ENCODE measurements at regions not wholly inside any gene's neighbourhood (a gene's known extent, or its start where the extent isn't known, plus 50 kb on each side); places are given as distances from the start of the nearest gene placed in this dataset.

DNA sequence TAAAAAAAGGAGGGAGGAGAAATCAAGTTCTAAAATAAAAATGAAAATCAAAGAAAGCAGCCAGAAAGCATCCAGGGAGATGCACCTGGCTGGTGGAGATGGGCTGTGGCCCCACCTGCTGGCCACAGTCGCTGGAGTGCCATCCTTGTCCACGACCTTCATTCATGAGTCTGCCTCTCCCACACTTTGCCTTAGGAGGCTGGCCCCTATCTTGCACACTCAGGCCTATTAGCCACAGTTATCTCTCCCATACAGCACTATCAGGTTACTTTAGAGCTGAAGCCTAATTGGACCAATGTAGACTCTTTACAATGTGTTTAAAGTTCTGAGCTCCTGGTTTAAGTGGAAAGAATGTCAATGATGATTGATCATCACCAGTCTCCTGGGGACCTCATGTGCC lies 392.0 kb upstream of the RORA start:
- DNase-seq: no peak
- Histone ChIP-seq H3K27ac (no peak overlapping the region), H3K36me3 (no peaks in the 10 kb centered on the region), H3K4me1 (no peaks in the 10 kb centered on the region), H3K27me3 (no peaks in the 10 kb centered on the region), H3K9me3 (no peaks in the 10 kb centered on the region), H3K4me3 (no peak overlapping the region)
- intact Hi-C loops (cut with DNase I; ENCODE audit: low total_unique reads): no loop called here
- no peak for TF ChIP-seq POLR2A (IDR thresholded peaks at IDR 0.05)
- TF ChIP-seq, protein P1, sequence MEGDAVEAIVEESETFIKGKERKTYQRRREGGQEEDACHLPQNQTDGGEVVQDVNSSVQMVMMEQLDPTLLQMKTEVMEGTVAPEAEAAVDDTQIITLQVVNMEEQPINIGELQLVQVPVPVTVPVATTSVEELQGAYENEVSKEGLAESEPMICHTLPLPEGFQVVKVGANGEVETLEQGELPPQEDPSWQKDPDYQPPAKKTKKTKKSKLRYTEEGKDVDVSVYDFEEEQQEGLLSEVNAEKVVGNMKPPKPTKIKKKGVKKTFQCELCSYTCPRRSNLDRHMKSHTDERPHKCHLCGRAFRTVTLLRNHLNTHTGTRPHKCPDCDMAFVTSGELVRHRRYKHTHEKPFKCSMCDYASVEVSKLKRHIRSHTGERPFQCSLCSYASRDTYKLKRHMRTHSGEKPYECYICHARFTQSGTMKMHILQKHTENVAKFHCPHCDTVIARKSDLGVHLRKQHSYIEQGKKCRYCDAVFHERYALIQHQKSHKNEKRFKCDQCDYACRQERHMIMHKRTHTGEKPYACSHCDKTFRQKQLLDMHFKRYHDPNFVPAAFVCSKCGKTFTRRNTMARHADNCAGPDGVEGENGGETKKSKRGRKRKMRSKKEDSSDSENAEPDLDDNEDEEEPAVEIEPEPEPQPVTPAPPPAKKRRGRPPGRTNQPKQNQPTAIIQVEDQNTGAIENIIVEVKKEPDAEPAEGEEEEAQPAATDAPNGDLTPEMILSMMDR (IDR thresholded peaks at IDR 0.05): peak; percentile 8 to 31 (median 14)

DNA sequence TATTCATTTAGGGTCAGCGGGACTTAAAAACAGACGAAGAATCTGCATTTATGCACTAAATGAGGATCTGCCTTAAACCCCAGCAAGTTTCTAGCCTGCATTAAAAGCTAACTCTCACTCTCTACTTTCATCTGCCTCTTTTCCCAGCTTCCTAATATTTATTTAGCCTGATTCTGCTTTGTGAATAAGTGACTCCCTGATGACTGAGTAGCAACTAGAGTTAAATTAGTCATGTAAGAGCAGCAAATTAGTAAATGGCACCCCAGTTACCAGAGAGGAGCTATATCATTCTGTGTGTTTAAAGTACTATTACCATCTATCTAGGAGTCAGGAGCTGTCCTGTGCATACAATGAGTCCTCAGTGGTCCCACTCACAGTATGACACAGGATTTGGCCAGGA lies 391.0 kb upstream of the RORA start:
- no peaks in the 10 kb centered on the region for H3K4me1 ChIP-seq
- intact Hi-C loops (cut with DNase I; ENCODE audit: low total_unique reads): no loop called here
- H3K27me3 ChIP-seq: no peaks in the 10 kb centered on the region
- TF ChIP-seq, protein P1 (IDR thresholded peaks at IDR 0.05): no peak
- TF ChIP-seq POLR2A (IDR thresholded peaks at IDR 0.05): no peak
- H3K9me3 ChIP-seq: no peaks in the 10 kb centered on the region
- no peak for DNase-seq
- H3K4me3 ChIP-seq: no peak overlapping the region
- no peaks in the 10 kb centered on the region for H3K36me3 ChIP-seq
- no peak overlapping the region for H3K27ac ChIP-seq

DNA sequence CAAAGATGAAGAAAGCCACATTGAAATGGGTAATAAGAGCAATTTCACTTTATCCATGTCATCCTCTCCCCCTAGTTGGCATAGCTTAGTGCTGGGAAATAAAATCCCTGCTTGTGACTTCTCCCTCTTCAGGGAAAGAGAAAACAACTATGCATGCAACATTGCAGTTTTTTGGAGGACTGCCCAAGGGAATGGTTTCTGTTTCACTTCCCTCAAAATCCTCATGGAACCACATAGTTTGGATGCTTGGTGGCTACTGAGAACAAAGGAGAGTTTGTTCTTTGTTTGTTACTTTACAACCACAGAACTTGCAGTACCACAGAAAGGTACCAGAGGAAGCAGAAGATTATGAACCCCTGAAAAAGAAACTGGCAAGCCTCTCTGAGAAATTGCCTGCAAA lies 384.6 kb upstream of the RORA start:
- no peaks in the 10 kb centered on the region for H3K4me1 ChIP-seq

GRCh38 chr15:61613138-61613537 lies 384.0 kb upstream of the RORA start:
- Histone ChIP-seq H3K36me3 (no peaks in the 10 kb centered on the region), H3K4me1 (no peaks in the 10 kb centered on the region), H3K27me3 (no peaks in the 10 kb centered on the region), H3K4me3 (no peak overlapping the region), H3K9me3 (peaks cover 0 to 4% of the 10 kb centered on the region in 2 donors), H3K27ac (no peak overlapping the region)
- no peak for DNase-seq
- no peak for TF ChIP-seq POLR2A (IDR thresholded peaks at IDR 0.05)
- TF ChIP-seq, protein P1 (IDR thresholded peaks at IDR 0.05): no peak
- intact Hi-C loops (cut with DNase I; ENCODE audit: low total_unique reads): no loop called here

More for the DNA sequence above, 384.6 kb upstream of the RORA start:
- Histone ChIP-seq H3K36me3 (no peaks in the 10 kb centered on the region), H3K9me3 (peaks cover 0 to 4% of the 10 kb centered on the region in 2 donors), H3K27me3 (no peaks in the 10 kb centered on the region), H3K27ac (no peak overlapping the region), H3K4me3 (no peak overlapping the region)
- TF ChIP-seq, protein P1 (IDR thresholded peaks at IDR 0.05): no peak
- TF ChIP-seq POLR2A (IDR thresholded peaks at IDR 0.05): no peak
- DNase-seq: no peak
- intact Hi-C loops (cut with DNase I; ENCODE audit: low total_unique reads): no loop called here

GRCh38 chr15:61612111-61612510 lies 383.0 kb upstream of the RORA start:
- intact Hi-C loops (cut with DNase I; ENCODE audit: low total_unique reads): no loop called here
- DNase-seq: no peak
- TF ChIP-seq, protein P1 (IDR thresholded peaks at IDR 0.05): no peak
- TF ChIP-seq POLR2A (IDR thresholded peaks at IDR 0.05): no peak

More at GRCh38 chr15:61612111-61612510, 383.0 kb upstream of the RORA start:
- Histone ChIP-seq H3K36me3 (no peaks in the 10 kb centered on the region), H3K27ac (no peak overlapping the region), H3K9me3 (peaks cover 0 to 4% of the 10 kb centered on the region in 2 donors), H3K4me3 (no peak overlapping the region), H3K4me1 (no peaks in the 10 kb centered on the region), H3K27me3 (no peaks in the 10 kb centered on the region)

All from uterus (tissue), 3 donors.